ENCODE measurements at regions not wholly inside any gene's neighbourhood (a gene's known extent, or its start where the extent isn't known, plus 50 kb on each side); places are given as distances from the start of the nearest gene placed in this dataset.
"Not testable (repeated sequence)": the region's sequence is repeated elsewhere in the genome, so short reads cannot be mapped to it uniquely, and the experiment has no call there.

DNA sequence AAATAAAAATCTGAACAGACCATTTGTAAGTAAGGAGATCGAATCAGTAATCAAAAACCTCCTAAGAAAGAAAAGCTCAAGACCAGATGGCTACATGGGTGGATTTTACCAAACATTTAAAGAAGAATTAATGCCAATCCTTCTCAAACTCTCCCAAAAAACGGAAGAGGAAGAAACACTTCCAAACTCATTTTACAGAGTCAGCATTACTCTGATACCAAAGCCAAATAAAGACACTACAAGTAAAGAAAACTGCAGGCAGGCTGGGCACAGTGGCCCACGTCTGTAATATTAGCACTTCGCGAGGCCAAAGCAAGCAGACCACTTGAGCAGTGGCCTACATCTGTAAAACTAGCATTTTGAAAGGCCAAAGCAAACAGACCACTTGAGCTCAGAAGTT lies 159.8 kb downstream of the DPY19L2 start:
- no peak for DNase-seq (ENCODE audit: extremely low read depth, low read depth, low spot score)

DNA sequence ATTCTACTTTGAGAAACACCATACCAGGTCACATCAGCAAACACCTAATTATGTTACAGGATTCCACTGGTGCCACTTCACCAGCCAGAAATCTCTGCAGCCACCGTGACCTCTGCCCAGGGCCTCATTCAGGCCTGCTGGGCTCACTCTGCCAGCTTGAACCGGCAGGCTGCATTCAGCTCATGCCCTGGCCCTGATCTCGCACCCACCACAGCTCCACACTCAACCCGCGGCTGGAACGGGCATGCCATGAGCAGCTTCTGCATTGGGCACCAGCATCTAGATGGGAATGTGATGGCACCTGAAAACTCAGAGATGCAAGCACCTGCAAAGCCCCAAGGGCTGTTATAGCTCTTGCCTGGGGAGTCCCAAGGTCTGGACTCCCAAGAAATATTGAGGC lies 168.7 kb downstream of the DPY19L2 start:
- DNase-seq (ENCODE audit: extremely low read depth, low read depth, low spot score), result no peak

DNA sequence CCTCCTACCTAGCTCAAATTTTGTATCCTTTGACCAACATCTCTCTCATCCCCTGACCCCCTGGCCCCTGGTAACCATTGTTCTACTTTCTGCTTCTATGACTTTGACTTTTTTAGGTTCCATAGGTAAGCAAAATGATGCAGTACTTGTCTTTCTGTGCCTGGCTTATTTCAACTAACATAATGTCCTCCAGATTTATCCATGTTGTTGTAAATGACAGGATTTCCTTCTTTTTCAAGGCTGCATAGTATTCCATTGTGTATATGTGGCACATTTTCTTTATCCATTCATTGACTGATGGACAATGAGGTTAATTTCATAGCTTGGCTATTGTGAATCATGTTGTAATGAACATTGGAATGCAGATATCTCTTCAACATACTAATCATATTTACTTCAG lies 170.1 kb downstream of the DPY19L2 start:
- no peak for DNase-seq (ENCODE audit: extremely low read depth, low read depth, low spot score)

DNA sequence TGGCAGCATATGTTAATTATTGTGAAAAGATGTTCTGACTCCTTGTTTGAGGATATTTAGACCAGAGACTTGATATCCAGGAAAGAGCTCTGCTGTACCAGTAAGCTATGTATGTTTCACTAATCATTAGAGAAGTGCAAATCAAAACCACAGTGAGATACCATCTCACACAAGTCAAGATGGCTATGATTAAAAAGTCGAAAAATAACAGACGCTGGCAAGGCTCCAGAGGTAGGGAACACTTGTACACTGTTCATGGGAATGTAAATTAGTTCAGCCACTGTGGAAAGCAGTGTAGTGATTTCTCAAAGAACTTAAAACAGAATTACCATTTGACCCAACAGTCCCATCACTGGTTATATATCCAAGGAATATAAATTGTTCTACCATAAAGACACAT lies 171.6 kb downstream of the DPY19L2 start:
- no peak for DNase-seq (ENCODE audit: extremely low read depth, low read depth, low spot score)

DNA sequence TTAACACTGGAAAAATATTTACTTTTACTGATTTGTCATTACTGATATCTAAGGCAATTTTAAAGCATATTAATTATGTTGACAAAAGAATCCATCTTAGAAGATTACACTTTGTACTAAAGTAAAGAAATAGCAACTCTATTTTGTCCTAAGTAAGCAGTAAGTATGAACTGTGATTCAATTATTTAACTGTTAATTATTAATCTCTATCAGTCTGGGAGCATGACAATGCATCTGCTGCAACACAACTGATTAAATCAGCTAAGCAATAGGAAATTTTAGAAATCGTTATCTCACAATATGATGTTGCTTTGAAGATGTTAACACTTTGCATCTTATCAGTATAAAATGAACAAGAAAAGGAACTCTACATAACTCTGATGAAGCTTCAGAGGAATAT lies 172.3 kb downstream of the DPY19L2 start:
- no peak for DNase-seq (ENCODE audit: extremely low read depth, low read depth, low spot score)

DNA sequence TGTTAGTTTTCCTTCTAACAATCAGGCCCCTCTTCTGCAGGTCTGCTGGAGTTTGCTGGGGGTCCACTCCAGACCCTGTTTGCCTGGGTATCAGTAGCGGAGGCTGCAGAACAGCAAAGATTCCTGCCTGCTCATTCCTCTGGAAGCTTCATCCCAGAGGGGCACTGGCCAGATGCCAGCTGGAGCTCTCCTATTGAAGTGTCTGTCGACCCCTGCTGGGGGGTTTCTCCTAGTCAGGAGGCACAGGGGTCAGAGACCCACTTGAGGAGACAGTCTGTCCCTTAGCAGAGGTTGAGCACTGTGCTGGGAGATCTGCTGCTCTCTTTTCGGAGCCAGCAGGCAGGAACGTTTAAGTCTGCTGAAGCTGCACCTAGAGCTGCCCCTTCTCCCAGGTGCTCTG lies 174.9 kb downstream of the DPY19L2 start:
- not testable (repeated sequence) for DNase-seq (ENCODE audit: extremely low read depth, low read depth, low spot score)

DNA sequence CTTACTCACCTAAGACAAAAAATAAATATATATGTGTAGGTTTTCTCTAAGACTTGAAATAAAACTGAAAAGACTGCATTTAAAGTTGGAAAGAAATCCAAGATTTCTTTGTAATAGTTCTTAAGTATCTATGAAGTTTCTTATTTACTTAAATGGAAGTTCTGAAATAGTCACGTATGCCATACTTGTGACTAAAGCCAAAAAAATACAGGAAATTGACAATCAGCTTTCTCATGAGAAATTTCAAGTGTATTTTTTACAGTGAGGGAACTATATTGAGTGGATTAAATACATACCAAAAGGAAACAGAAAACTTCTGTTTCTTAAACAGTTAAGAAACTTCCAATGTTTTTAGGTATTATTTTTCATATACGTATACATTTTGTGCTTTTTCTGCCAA lies 188.1 kb downstream of the DPY19L2 start:
- no peak for DNase-seq (ENCODE audit: extremely low read depth, low read depth, low spot score)

DNA sequence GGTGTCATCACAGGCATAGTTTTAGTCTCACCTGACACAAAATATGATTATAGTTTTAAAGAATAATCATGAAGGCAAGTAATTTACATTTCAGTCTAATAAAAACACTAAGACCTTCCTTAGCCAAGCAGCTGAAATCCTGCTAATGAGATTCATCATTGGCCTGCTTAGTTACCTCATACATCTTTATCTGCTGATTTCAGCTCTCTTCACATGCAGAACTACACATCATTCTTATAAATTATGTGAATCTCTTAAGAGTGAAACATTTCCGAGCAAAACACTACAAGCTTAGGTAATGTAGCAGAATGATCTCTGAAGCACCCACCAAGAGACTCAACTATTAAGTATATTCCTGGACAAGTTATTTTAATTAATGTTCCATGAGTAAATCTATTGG lies 198.1 kb downstream of the DPY19L2 start:
- DNase-seq (ENCODE audit: extremely low read depth, low read depth, low spot score), result no peak

DNA sequence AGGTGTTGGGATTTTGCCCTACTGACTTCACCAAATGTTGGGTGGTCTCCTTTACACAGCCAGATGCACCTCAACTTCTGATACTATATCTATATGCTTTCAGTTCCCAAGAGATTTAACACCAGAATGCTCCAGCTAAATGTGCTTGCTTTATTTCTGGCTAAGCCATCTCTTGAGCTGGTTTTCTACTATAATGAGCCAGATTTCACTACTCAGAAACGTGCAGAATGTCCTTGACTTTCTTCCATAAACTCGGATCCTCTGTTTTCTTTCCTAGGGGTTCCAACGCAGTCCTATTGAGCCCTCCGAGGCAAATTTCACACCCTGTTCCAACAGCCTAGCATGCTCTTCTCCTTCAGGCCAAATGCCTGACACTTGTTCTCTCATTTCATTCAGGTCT lies 200.3 kb downstream of the DPY19L2 start:
- no peak for DNase-seq (ENCODE audit: extremely low read depth, low read depth, low spot score)

DNA sequence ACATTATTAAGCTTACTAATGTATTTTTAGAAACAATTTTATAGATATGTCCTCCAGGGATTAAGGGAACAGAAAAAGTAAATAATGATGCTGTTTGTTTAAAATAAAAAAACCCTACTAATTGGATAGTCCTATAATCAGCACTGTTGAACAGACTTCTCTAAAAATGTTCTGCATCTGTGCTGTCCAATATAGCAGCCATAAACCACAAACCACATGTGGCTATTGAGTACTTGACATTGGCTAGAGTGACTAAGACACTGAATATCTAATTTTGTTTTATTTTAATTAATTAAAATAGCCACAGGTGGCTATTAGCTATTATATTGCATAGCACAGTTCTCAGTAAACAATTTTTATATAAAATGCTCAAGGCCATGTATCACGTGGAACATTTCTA lies 210.4 kb downstream of the DPY19L2 start:
- DNase-seq (ENCODE audit: extremely low read depth, low read depth, low spot score), result no peak

DNA sequence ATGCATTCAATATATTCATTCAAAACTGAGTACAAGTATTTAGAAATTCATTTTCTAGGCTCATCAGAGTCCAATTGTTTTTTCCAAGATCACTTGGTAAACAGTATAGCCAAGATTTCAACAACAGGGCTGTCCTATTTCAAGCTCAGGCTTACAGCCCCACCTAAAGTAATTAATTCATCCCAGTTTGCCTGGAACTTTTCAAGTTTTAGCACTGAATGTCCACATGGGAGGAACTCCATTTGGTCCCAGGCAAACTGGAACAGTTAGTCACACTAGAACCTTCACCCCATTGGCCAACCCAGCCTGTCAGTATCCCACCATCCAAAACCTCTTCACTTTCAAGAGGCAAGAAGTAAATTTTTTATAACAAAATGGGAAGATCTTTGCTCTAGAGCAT lies 210.9 kb downstream of the DPY19L2 start:
- no peak for DNase-seq (ENCODE audit: extremely low read depth, low read depth, low spot score)

DNA sequence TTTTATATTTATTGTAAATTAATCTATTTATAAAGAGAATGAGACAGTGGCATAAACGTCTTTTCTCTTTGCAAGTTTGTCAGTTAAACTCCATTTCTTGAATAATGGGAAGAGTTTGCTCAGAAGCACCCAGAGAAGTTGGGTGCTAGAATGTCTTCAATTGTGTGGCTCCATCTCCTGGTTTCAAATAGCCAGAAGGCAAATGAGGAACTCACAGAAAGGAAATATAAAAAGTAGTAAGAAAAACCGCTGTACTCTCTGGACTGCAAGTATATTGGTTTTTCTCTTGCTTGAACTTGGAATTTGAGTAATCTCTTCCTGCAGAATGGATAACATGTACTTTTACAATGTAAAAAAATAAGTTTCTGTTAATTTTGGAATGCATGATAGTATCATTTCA lies 217.5 kb downstream of the DPY19L2 start:
- DNase-seq (ENCODE audit: extremely low read depth, low read depth, low spot score), result no peak

DNA sequence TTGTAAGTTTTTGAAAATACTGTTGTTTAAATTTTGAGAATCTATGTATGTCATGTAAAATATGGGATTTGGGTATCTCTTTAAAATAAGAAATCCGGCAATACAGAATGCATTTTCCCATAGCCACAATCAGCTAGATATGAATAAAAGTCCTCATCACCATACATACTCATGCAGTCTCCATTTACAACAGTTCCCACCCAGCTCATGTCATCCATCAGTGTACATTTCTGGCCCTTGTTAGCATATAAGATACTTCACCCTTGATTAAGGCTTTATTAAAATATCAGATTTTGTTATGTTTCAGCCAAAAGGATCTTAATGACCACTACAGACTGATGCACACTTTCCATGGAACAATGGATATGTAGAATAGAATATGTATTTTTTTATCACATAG lies 218.0 kb downstream of the DPY19L2 start:
- no peak for DNase-seq (ENCODE audit: extremely low read depth, low read depth, low spot score)

DNA sequence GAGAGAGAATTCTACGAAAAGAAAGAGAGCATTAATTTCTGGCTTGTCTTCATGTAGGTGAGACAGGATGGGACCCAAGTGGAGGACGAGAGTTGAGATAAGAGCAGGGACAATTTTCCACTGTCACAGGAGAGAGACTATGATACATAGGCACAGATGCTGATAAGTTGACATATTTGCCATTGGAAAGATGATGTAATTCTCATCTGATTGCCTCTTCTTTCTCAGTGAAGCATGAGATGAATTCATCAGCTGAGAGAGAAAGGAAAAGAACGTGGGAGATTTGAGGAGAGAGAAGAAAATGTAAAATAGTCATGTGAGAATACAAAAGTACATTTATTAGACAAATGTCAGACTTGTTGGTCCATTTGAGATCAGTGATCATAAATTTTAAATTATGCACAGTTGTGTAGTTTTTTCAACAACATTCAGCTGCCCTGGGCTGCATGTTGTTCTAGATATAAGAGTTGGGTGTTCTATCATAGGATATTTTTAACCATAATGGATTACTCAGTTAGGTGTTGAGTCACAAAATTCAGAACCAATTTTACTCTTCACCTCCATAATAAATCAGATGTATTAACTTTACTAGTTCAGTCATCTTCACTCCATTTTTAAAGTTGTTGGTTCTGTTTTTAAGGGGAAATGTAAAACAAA lies 222.9 kb downstream of the DPY19L2 start:
- no peak for DNase-seq (ENCODE audit: extremely low read depth, low read depth, low spot score)

DNA sequence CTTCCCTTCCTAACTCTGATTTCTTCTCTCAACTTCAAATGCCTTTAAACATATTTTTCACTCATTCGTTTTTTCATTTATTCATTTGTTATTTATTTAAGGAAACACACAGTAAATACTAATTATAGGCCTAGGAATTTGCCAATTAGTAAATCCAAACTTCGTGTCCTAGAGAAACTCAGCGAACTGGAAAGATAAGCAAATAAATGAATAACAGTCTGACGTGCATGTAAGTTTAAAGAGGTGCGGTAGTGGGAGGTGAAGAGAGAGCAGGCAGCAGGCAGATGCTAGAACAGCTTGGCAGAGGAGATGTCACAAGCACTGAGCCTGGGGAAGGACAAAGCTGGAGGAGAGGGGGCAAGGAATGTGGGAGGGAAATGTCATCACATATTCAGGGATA lies 228.2 kb downstream of the DPY19L2 start:
- no peak for DNase-seq (ENCODE audit: extremely low read depth, low read depth, low spot score)

DNA sequence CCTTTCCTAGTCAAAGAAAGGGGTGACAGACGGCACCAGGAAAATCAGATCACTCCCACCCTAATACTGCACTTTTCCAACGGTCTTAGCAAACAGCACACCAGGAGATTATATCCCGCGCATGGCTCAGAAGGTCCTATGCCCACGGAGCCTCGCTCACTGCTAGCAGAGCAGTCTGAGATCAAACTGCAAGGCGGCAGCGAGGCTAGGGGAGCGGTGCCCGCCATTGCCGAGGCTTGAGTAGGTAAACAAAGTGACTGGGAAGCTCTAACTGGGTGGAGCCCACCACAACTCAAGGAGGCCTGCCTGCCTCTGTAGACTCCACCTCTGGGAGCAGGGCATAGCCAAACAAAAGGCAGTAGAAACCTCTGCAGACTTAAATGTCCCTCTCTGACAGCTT lies 233.9 kb downstream of the DPY19L2 start:
- not testable (repeated sequence) for DNase-seq (ENCODE audit: extremely low read depth, low read depth, low spot score)

DNA sequence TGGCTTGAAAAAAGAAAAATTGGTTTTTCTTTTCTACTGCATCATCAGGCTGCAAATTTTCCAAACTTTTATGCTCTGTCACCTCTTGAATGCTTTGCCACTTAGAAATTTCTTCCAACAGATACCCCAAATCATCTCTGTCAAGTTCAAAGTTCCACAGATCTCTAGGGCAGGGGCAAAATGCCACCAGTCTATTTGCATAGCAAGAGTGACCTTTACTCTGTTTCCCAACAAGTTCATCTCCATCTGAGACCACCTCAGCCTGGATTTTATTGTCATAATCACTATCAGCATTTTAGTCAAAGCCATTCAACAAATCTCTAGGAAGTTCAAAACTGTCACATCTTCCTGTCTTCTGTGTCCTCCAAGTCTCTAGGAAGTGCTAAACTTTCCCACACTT lies 240.3 kb downstream of the DPY19L2 start:
- DNase-seq (ENCODE audit: extremely low read depth, low read depth, low spot score), result not testable (repeated sequence)

DNA sequence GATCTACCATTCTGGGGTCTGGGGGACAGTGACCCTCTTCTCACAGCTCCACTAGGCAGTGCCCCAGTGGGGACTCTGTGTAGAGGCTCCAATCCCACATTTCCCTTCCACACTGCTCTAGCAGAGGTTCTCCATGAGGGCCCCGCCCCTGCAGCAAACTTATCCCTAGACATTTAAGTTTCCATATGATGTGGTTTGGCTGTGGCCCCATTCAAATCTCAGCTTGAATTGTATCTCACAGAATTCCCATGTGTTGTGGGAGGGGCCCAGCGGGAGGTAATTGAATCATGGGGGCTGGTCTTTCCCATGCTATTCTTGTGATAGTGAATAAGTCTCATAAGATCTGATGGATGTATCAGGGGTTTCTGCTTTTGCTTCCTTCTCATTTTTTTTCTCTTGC lies 241.3 kb downstream of the DPY19L2 start:
- not testable (repeated sequence) for DNase-seq (ENCODE audit: extremely low read depth, low read depth, low spot score)

DNA sequence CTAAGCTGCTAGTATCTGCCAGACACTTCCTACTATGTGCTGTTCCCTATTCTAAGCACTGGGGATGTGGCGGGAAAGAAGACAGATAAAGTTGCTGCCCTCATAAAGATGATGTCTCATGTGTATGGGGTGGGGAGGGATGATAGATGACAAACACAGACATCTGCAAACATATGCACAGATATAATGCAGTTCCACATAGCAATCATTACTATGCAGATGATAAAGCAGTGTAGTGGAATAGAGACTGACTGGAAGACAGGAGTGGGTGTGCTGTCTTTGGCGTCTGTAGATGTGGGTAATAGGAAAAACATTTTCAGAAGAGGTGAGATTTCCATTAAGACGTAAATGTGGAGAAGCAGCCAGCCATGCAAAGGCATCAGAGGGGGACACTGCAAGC lies 243.6 kb downstream of the DPY19L2 start:
- DNase-seq (ENCODE audit: extremely low read depth, low read depth, low spot score), result no peak

DNA sequence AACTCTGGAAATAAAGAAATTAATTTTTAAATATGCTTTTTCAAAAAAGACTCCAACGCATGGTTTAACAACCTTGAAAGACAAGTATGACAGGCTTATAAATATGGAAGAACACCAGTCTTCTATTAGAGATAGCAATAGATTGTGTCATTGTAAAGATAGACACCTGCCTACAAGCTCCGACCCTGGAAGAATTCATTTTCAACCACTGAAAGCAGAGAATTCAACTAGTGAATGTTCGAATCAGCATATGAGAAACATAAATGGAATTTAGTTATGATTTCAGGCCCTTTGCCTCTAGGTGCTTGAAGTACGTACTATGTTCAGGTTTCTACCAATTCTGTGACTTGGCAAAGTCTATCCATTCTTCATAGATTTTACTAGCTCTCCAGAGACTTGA lies 244.5 kb downstream of the DPY19L2 start:
- no peak for DNase-seq (ENCODE audit: extremely low read depth, low read depth, low spot score)

DNA sequence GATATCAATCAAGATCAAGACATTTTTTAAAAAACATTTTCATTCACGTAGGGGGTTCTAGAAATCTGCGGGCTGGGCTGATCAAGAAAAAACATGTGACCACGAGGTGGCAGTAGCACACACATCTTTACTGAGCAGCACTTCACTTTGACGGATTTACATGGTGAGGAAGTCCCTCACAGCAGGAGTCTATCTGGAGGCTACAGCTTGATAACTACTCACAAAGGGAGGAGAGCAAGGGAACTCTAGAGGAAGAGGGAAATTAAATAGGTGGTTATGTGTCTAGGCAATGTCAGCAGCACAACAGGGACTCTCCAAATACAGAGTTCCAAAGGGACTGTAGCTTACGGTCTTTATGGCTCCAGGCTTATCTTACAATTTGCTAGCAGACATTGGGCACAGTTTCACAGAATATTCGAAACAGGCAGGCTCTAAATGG lies 248.1 kb downstream of the DPY19L2 start:
- DNase-seq (ENCODE audit: extremely low read depth, low read depth, low spot score), result peak; percentile 73

DNA sequence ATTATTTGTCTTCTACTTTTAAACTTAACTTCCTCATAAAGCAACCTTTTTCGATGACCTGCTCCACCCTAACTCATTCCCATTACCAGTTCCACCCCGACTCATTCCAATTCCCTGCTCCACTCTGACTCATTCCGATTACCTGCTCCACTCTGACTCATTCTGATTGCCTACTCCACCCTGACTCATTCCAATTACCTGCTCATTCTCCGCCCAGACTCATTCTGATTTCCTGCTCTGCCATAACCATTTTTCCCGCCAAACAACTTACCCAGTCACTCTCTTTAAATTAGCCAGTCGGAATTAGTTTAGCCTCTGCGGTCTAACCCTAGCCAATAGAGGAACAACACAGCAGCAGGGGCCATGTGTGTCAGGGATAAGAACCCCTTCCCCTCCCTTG lies 249.1 kb downstream of the DPY19L2 start:
- DNase-seq (ENCODE audit: extremely low read depth, low read depth, low spot score), result no peak

DNA sequence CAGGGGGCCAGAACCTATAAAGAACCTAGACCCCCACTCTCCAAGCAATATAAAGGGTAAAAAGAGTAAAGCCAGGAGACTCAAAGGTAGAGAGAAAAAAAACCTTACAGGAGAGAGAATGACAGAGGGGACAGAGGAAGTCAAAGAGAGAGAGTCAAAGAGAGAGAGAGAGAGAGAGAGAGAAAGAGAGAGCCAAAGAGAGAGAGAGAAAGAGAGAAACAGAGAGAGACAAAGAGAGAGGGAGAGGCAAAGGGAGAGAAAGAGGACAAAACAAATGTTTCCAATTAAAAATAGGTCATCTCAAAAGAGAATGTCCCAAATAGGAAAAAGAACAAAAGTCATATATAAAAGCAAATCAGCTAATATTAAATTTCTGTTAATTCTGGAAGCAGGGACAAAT lies 251.5 kb downstream of the DPY19L2 start:
- DNase-seq (ENCODE audit: extremely low read depth, low read depth, low spot score), result no peak

Measured in glomerular endothelial cell (primary cell).